ENCODE measurements at regions not wholly inside any gene's neighbourhood (a gene's known extent, or its start where the extent isn't known, plus 50 kb on each side); places are given as distances from the start of the nearest gene placed in this dataset.
"Not testable (repeated sequence)": the region's sequence is repeated elsewhere in the genome, so short reads cannot be mapped to it uniquely, and the experiment has no call there.

- TF ChIP-seq CTCF (conservative IDR thresholded peaks at IDR 0.05; ENCODE audit: low read length); EZH2phosphoT487 (IDR thresholded peaks at IDR 0.05; ENCODE audit: borderline replicate concordance, low read depth, low read length): not testable (repeated sequence)
Observed at GRCh38 chr7:66554842-66555430, 73.7 kb upstream of the KCTD7 start.
